OCI-LY1 (cell line): ENCODE measurements at regions not wholly inside any gene's neighbourhood (a gene's known extent, or its start where the extent isn't known, plus 50 kb on each side); places are given as distances from the start of the nearest gene placed in this dataset.

Experiments used
- CTCF ChIP-seq: fragments of 200-600 bp; sonication (generic), shearing (Covaris generic); IDR thresholded peaks from 2 replicates; pipeline ENCODE4 v1.5.1; 2017; ENCODE audit warnings: mild to moderate bottlenecking, antibody characterized with exemption, low read length, moderate library complexity, mixed read lengths
- EZH2 ChIP-seq: fragments of 200-600 bp; sonication (generic), shearing (Covaris generic); IDR thresholded peaks from 2 replicates; pipeline ENCODE4 v1.8.0; 2017; ENCODE audit warnings: borderline replicate concordance, mixed run types, mild to moderate bottlenecking, antibody characterized with exemption, low read length, moderate library complexity, mixed read lengths

GRCh38 chrX:30967516-30967915 is 78.5 kb upstream of the TAB3 start:
- TF ChIP-seq CTCF (no peak), EZH2 (no peak)
